Vagina (tissue), 2 donors: ENCODE measurements at regions not wholly inside any gene's neighbourhood (a gene's known extent, or its start where the extent isn't known, plus 50 kb on each side); places are given as distances from the start of the nearest gene placed in this dataset.
"Not testable (repeated sequence)": the region's sequence is repeated elsewhere in the genome, so short reads cannot be mapped to it uniquely, and the experiment has no call there.

Experiments used
- DNase-seq, 2 donors: peaks; one replicate each; pipeline ENCODE4 v3.0.0-alpha.2; 2017; ENCODE audit errors: extremely low spot score in 2 of 2
- H3K27ac ChIP-seq: fragments of 200-600 bp; sonication (generic); one replicate; pipeline ENCODE4 v1.5.1; 2019
- H3K27me3 ChIP-seq: fragments of 200-600 bp; sonication (generic); one replicate; pipeline ENCODE4 v1.5.1; 2019
- H3K36me3 ChIP-seq, 2 donors: fragments of 200-600 bp; sonication (generic); one replicate each; pipeline ENCODE4 v1.5.1; 2017 to 2019
- H3K4me1 ChIP-seq: fragments of 200-600 bp; sonication (generic); one replicate; pipeline ENCODE4 v1.5.1; 2019
- H3K4me3 ChIP-seq, 2 donors: fragments of 200-600 bp; sonication (generic); 1 replicate in 1 of 2; 2 replicates in 1 of 2; pipeline ENCODE4 v1.5.1; 2016 to 2019
- H3K9me3 ChIP-seq: fragments of 200-600 bp; sonication (generic); one replicate; pipeline ENCODE4 v1.5.1; 2019
- POLR2A ChIP-seq, 2 donors: fragments of 450-650 bp; IDR thresholded peaks; one replicate each; pipeline ENCODE4 v1.6.1; 2017; ENCODE audit warnings: antibody characterized with exemption in 2 of 2, mild to moderate bottlenecking in 2 of 2, moderate library complexity in 2 of 2
- POLR2AphosphoS5 ChIP-seq, 2 donors: sonication (generic); formaldehyde crosslinking; IDR thresholded peaks; one replicate each; pipeline ENCODE4 v1.9.0; 2017; ENCODE audit warnings: antibody characterized with exemption in 2 of 2, mild to moderate bottlenecking in 2 of 2, low read depth in 1 of 2; ENCODE audit not compliant: insufficient read depth in 1 of 2
- intact Hi-C: fragments of 100-400 bp; cut with DNase I; formaldehyde crosslinking; loops from one replicate; pipeline ENCODE4 v1.15.1; 2023
- TF ChIP-seq, protein P1 (sequence below), 3 experiments: fragments of 450-650 bp in 2 of 3; fragments of 200-600 bp in 1 of 3; sonication (generic) in 1 of 3; IDR thresholded peaks; one replicate each; pipeline ENCODE4 v1.5.1; 2017 to 2019; ENCODE audit warnings: antibody characterized with exemption in 3 of 3, mild to moderate bottlenecking in 2 of 3, moderate library complexity in 2 of 3

DNA sequence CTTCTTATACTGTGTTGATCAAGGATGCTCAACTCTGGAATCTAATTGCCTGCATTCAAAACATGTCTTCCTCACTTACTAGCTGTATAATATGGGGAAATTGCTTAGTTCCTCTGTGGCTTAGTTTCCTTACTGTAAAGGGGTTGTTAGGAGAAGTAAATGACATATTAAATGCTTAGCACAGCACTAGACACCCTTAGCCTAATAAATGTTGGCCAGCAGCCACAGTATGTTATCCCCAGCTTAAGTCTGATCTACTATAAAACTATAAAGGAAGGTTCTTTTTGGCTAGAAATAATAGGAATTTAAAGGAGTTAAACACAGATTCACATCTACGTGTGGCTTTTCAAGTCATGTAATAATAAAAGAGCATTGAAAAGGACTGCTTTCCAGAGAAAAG, 232.4 kb downstream of the PCSK1 start:
- intact Hi-C loops = no loop called here
- H3K27ac ChIP-seq = no peak overlapping the region
- no peak overlapping the region for H3K4me3 ChIP-seq
- TF ChIP-seq POLR2A (IDR thresholded peaks at IDR 0.05) = no peak
- TF ChIP-seq, protein P1, sequence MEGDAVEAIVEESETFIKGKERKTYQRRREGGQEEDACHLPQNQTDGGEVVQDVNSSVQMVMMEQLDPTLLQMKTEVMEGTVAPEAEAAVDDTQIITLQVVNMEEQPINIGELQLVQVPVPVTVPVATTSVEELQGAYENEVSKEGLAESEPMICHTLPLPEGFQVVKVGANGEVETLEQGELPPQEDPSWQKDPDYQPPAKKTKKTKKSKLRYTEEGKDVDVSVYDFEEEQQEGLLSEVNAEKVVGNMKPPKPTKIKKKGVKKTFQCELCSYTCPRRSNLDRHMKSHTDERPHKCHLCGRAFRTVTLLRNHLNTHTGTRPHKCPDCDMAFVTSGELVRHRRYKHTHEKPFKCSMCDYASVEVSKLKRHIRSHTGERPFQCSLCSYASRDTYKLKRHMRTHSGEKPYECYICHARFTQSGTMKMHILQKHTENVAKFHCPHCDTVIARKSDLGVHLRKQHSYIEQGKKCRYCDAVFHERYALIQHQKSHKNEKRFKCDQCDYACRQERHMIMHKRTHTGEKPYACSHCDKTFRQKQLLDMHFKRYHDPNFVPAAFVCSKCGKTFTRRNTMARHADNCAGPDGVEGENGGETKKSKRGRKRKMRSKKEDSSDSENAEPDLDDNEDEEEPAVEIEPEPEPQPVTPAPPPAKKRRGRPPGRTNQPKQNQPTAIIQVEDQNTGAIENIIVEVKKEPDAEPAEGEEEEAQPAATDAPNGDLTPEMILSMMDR (IDR thresholded peaks at IDR 0.05) = no peak
- H3K9me3 ChIP-seq = no peaks in the 10 kb centered on the region
- no peaks in the 10 kb centered on the region for H3K4me1 ChIP-seq
- no peak for DNase-seq
- no peaks in the 10 kb centered on the region for H3K27me3 ChIP-seq
- no peaks in the 10 kb centered on the region for H3K36me3 ChIP-seq

DNA sequence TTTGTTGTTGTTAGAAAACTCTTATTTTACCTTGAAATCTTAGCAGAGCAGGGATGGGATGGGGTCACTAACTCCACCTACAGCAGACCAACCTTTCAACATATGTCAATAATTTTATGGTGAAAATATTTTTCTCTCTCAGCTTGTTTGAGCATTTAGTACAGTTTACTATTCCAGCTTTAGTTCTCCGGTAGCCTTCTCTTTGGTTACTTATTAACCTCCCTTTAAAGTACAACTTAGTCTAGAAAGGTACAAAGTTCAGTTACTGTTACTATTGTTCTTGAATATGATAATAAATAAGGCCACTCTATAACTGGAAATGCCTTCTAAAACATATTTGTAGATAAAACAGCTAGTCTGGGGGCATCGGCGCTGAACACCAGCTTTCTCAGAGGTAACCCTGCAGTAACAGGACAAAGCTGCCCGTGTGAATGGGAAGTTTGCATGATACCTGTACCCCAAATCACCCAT, 233.3 kb downstream of the PCSK1 start:
- TF ChIP-seq, protein P1 (IDR thresholded peaks at IDR 0.05) = no peak
- no peak for TF ChIP-seq POLR2AphosphoS5 (IDR thresholded peaks at IDR 0.05; ENCODE audit: insufficient read depth in 1 of 2, low read depth in 1 of 2)
- TF ChIP-seq POLR2A (IDR thresholded peaks at IDR 0.05) = no peak
- intact Hi-C loops = no loop called here
- DNase-seq = no peak
- Histone ChIP-seq H3K36me3 (no peaks in the 10 kb centered on the region), H3K27ac (no peak overlapping the region), H3K27me3 (no peaks in the 10 kb centered on the region), H3K4me1 (no peaks in the 10 kb centered on the region), H3K4me3 (no peak overlapping the region), H3K9me3 (no peaks in the 10 kb centered on the region)

DNA sequence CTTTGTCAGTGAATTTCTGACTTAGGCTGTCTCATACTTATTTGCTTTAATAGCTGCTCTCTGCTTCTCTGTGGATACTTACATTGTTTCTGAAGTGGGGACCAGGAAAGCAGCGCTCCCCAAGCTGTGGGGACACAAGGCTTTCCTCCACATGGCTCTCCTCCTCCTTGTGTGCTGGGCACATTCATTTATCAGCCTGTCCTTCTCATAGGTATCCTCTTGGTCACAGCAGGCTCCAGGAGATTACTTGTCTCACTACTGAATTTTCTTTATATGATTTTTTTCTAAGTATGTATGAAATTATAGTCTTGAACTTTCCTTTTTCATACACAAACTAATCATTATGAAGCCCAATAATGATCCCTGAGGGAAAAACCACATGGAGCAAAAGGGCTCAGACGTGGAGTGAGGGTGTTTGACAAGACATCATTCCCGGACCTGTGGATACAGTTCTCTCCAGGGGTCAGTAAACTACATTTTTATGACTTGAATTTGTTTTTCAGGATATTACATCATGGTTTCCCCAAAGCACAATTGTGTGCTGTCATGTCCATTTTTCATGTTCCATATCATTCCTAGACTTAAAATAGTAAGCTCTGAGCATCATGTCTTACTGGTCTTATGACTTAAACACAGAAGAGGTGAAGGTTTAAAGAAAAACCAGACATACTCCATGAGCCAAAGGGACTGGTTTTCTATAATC, 234.5 kb downstream of the PCSK1 start:
- H3K27me3 ChIP-seq = no peaks in the 10 kb centered on the region
- DNase-seq = no peak
- TF ChIP-seq POLR2AphosphoS5 (IDR thresholded peaks at IDR 0.05; ENCODE audit: insufficient read depth in 1 of 2, low read depth in 1 of 2) (no peak), POLR2A (IDR thresholded peaks at IDR 0.05) (no peak)
- TF ChIP-seq, protein P1 (IDR thresholded peaks at IDR 0.05) = no peak
- no peaks in the 10 kb centered on the region for H3K9me3 ChIP-seq
- intact Hi-C loops = no loop called here
- H3K4me1 ChIP-seq = no peaks in the 10 kb centered on the region
- no peak overlapping the region for H3K27ac ChIP-seq
- no peak overlapping the region for H3K4me3 ChIP-seq
- H3K36me3 ChIP-seq = no peaks in the 10 kb centered on the region

DNA sequence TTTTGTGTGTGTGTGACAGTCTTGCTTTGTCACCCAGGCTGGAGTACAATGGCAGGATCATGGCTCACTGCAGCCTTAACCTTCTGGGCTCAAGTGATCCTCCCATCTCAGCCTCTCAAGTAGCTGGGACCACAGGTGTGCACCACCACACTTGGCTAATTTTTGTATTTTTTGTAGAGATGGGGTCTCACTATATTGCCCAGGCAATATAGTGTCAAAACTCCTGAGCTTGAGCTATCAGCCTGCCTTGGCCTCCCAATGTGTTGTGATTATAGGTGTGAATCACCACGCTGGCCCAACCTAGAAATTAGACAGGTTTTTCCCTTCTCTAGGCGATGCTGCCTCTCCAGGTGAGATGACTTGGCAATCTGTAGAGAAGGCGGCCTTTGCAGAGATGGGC, 235.3 kb downstream of the PCSK1 start:
- intact Hi-C loops, H3K27me3 ChIP-seq, H3K36me3 ChIP-seq, H3K4me1 ChIP-seq, H3K4me3 ChIP-seq, H3K9me3 ChIP-seq, DNase-seq, H3K27ac ChIP-seq: not testable (repeated sequence)

DNA sequence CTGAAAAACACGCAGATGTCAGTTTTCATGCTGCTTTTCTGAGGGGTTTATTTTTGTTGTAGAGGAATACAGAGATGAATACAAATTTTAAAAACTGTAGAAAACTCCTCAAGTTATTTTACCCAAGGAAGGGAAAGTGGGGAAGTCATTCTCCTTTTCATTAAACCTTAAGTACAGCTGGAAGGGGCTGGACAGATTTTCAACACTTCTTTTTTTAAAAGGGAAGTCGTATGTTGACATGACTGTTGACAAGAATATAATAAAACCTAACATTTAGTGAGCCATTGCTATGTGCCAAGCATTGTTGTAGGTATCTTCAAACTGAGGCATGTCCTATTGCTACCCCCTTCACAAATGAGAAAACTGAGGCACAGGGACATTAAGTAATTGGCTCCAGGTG, 235.7 kb upstream of the ELL2 start:
- Histone ChIP-seq H3K36me3 (no peaks in the 10 kb centered on the region), H3K27me3 (no peaks in the 10 kb centered on the region), H3K27ac (no peak overlapping the region), H3K4me3 (no peak overlapping the region), H3K9me3 (no peaks in the 10 kb centered on the region), H3K4me1 (no peaks in the 10 kb centered on the region)
- intact Hi-C loops = no loop called here
- no peak for DNase-seq
- no peak for TF ChIP-seq POLR2A (IDR thresholded peaks at IDR 0.05)
- TF ChIP-seq, protein P1 (IDR thresholded peaks at IDR 0.05) = no peak
- no peak for TF ChIP-seq POLR2AphosphoS5 (IDR thresholded peaks at IDR 0.05; ENCODE audit: insufficient read depth in 1 of 2, low read depth in 1 of 2)
